GM21737 (cell line): ENCODE measurements at regions not wholly inside any gene's neighbourhood (a gene's known extent, or its start where the extent isn't known, plus 50 kb on each side); places are given as distances from the start of the nearest gene placed in this dataset.

ENCODE experiments used
- ATAC-seq: cut with Tn5 transposase; IDR thresholded peaks from one replicate; pipeline ENCODE4 v1.9.1; 2021; ENCODE audit warnings: mild to moderate bottlenecking, moderate library complexity; ENCODE audit not compliant: unreplicated experiment

DNA sequence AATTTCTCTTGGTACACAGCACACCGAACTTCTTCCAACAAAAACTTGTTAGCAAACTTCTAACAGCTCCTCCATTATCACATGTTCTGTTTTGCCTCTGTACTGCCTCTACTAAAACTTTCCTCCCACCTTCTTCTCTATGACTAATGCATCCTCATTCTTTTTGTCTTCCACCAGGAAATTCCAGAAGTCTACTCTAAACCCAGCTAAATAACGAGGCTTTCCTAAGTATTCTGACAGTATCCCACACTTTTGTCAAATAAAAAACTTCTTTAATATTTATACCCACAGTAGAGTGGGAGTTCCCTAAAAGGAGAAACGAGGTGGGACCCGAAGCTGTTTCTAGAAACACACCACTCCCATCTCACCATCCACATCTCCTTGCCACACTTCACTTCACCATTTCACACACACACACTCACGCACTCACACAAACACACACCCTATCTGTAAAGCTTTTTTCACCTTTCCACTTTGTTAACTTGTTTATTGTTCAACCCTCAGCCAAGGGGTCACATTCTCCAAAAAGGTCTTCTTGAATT lies 280.3 kb downstream of the ARAP2 start:
- ATAC-seq: no peak

DNA sequence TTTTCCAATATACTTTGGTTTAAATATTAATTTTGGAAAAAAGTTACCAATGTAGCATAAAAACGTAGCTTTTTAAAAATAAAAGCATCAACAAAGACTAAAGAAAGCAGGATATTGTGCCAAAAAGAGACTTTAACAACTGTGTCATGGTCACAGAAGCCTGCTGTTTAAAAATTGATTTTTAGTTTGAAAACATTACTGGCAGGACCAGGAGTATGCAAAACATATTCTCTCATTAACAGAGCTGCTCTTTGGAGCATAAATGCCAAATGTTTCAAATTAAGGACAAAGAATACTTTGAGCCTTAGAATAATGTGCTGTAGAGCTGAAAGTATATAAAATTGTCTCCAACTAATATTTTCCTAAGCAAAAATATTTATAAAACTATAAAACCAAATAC lies 279.0 kb downstream of the ARAP2 start:
- peak; percentile 66 for ATAC-seq

DNA sequence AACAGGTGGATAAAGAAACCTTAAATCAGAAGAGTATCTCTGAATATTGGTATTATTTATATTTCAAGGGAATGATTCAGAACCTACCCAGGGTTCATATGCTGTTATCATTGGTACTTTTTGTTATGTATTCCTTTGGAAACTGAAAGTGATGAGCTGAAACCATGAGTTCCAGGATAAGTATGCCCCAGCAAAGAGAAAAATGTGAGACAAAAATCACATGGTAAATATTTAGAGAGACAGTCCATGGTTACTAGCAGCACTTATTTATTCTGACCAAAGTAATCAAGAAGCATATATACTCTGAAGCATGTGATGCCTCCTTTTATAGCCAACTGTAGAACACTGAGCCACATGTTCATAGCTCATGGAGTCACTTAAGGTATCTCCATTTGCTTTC lies 277.7 kb downstream of the ARAP2 start:
- no peak for ATAC-seq

DNA sequence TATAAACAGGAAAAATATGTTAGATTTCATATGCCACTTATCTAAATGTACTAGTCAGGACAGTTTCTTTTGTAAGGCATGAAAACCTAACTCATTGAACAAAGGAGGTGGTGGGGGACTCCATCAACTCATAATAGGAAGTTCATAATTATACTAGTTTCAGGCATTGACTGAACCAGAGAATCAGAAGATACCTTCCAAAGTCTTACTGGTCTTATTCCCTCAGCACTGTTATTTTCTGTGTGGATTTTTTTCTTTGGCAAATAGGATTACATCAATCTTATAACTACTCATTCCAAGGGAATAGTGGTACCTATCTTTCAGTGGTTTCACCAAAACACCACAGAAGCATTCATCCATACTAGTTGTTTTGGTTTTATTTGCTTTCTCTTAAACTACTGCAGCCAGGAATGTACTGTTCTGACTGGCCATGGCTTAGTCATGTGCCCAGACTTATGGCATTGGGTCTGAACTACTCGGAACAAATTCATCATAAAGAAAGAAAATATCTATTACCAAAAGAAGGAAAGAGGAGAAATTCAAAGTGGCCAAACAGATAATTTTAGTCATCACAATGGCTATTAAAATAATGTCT lies 273.9 kb downstream of the ARAP2 start:
- ATAC-seq: peak; percentile 50

DNA sequence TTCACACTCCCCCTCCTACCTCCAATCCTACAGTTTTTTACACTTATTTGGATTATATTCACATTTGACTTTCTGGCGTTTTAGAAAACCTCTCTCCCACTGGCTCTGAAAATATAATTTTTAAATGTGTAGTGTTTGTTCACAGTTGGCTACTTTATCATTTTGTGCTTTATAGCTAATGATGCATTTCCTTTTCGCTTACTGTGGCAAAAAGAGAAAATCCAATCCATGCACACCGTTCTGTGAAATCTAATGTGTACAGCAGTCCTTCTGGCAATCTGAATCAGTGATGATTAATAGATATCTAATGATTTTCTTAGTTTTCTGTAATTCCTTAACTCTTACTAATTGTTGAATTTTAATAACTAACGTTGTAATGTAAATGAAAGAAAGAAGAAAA lies 271.5 kb downstream of the ARAP2 start:
- no peak for ATAC-seq

DNA sequence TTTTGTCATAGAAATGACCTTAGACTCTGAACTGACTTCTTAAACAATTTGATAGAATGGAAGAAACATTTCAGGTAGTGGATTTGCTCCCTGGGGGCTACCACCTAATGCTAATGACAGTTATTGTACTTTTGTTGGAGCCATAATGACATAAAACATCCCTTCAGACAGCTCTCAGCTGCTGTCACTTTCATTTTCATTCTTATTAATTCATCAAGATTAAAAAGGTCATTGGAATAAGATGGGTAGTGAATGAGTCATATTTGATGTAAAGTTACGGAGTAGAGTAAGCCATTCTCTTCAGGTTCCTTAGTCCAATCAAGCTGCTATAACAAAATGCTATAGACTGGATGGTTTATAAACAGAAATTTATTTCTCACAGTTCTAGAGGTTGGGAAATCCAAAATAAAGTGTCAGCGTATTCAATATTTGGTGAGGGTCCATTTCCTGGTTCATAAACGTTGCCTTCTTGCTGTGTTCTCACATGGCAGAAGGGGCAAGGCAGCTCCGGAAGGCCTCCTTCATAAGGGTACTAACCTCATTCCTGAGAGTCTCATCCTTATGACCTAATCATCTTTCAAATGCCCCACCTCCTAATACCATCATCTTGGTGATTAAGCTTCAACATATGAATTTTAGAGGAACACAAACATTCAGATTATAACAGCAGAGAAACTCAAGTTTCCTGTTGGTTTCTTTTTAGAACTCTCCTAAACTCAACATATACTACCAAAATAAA lies 268.5 kb downstream of the ARAP2 start:
- no peak for ATAC-seq

DNA sequence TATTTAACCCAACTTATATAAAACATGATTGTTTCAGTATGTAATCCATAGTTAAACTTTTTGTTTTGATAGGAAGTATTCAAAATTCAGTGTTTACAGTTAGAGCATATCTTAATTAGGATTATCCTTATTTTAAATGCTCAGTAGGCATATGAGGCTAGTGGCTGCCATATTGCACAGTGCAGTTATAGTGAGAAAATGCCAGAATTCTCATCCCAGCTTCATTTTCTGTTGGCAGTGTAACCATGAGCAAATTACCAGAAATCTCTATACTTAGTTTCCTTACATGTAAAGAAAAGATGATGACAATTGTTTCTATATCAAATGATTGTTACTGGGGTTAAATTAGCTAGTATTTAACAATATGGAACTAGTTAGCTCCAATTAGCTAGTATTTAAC lies 265.8 kb downstream of the ARAP2 start:
- ATAC-seq: no peak

DNA sequence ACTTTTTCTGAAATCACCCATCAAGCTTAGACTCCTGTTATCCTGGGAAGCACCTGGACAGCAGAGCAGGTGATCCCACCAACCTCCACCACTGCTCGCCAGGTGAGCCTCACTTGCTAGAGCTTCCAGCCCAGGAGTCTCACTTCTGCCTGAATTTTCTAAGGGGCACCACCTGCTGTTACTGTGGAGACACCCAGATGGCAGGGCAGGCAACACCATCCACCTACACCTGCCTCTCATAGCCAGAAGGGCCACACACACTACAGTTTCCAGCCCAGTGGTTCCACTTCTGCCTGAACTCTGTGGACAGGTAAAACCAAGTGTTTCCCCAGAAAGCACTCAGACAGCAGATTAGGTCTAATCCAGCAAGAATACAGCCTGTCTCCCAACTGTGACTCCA lies 262.0 kb downstream of the ARAP2 start:
- ATAC-seq: no peak

DNA sequence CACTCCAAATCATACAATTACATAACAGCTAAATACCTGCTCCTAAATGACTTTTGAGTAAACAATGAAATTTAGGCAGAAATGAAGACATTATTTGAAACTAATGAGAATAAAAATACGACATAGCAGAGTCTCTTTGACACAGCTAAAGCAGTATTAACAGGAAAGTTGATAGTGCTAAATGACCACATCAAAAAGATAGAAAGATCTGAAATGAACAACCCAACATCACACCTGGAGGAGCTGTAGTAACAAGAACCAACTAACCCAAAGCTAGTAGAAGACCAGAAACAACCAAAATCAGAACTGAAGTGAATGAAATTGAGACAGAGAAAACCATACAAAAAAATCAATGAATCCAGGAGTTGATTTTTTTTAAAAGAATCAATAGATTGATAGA lies 257.8 kb downstream of the ARAP2 start:
- ATAC-seq: no peak

DNA sequence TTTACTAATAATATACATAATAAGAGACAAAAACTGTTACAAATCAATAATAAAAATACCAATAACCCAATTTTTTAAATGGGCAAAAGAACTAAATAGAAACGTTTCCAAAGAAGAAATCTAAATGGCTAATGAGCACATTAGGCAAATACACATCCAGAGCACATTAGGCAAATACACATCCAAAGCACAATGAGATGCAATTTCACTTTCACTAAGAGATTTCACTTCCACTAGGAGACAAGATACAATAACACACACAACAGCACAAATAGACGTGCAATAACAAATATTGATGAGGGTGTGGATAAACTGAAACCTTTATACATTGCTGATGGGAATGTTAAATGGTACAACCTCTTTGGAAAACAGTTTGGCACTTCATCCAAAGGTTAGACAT lies 250.7 kb downstream of the ARAP2 start:
- no peak for ATAC-seq

DNA sequence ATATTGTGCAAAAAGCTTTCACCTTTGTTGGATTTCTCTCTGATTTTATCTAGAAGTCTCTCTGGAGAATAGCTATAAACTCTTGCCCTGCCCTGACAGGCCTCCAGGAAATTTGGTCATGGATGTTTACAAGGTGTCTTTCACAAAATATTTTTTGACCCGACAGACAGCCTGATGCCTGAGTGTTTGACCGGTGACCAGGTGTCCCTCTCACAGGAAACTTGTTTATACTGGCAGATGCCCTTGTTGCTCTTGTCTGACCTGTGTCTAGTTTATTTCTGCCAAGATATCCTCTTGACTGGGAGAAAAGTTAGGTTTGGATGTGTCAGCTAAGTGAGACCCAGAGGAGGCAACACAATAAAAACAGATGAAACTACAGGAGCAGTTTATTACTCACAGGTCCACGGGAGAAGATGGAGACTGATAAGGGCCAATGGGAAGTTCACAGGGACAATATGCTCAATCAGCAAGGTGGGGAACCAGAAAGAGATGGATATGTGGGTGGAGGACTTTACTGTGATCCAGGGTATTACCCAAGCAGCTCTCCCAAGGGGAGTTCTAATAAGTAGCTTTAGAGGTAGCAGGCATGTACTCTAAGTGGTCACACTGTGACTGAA lies 243.3 kb downstream of the ARAP2 start:
- no peak for ATAC-seq

DNA sequence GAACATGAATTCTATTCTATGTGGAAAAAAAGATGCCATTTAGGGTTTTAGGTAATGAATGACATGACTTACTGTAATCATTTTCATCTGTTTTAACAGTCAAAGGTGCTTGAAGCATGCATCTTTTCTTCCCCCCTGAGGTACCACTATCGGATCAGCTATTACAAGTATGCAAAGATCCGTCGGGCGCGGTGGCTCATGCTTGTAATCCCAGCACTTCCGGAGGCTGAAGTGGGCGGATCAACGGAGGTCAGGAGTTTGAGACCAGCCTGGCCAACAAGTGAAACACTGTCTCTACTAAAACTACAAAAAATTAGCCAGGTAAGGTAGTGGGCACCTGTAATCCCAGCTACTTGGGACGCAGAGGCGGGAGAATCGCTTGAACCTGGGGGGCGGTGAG lies 241.3 kb downstream of the ARAP2 start:
- no peak for ATAC-seq

DNA sequence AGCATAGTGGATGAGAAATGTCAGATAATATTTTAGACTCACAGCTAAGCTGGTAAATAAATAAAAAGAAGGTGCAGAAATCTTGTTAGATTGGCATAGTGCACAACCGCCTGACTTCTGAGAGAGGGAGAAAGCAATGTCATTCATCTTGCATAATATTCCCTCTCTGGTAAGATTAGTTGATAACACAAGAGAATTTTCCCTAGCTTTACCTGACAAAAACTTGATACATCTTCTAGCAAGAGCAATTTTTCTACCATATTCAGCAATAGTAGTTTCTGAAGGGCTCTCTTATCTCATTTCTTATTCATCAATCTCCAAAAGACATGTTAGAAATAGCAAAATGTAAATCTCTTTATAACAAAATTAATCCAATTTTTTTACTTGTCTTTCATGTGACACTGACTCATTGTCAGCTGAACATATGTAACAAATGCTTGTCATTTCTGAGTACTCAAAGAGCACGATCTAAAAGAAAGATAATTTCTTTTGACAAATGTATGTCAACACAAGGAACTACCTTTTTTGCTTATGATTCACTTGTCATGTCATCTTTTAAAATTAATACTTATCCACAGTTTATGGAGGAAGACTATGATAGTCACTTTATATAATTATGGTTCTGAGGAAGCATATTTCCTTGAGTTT lies 240.0 kb downstream of the ARAP2 start:
- no peak for ATAC-seq

DNA sequence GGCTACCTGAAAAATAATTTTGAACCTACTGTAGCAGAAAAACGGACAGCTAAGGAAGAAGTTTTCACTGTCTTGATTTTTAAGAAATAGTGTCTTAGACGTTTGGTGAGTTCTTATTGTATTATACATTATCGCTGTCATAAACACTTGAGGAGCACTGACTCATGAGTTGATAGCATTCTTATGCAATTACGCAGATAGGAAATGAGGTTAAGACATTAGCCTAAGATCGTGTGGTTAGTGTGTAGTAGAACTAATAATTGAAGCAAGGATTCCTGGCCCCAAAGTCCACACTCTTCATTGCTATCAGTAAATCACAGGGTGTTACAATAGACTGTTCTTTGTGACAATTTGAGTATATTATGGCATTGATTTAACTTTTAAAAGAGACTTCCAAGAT lies 238.1 kb downstream of the ARAP2 start:
- ATAC-seq: no peak

DNA sequence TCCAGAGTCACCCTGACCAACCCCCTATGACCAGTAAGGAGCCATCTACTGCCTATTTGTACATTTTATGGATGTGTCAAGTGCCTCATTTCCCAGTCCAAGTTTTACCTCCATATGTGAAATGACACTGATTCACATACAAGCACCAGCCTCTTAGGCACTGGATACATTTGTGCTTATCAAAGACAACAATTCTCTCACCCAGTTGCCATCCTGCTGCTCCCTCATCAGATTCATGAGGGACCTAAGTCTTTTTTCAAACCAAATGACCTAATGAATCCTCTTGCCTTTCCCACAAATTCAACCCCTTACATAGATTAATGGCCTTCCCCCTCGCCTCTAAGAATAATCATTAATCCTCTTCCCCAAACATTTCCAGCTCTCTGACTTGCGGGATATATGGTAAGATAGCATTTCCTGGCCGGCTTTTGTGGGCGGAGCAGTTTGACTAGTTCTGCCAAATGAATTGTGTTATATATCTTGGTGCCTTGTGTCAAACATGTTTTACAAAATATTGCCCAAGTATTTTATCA lies 233.9 kb downstream of the ARAP2 start:
- ATAC-seq: no peak

DNA sequence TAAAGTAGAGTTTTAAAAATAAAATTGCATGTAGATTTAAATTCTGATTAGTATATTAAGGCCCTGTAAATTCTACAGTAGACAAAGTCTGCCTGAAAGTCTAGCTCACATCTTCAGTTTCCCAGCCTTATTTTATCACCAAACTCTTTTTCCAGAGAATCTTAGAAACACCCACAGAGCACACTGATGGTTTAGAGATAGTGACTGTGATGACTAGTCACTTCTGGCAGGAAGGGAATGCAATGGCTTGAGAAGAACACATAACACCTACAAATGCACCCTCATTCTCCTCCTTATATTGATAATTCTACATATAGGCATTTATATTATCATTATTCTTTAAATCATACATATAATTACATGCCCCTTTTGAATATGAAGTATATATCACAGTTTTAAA lies 232.9 kb downstream of the ARAP2 start:
- no peak for ATAC-seq

DNA sequence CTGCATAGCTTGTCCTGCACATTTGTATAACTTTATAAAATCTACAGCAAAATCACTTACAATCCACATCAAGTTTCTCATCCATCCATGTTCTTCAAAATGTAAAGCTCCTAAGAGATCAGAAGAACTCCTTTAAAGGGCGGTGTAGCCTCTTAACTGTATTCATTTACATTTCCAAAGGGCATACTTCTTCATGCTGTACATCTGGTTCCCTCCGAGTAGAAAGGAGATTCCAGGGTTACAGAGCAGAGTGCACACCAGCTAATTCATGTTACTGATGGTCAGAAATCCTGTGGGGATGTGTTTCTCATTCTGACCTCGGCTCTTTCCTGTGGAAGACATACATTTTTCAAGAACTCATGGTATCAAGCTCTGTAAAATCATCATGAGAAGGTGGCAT lies 231.8 kb downstream of the ARAP2 start:
- ATAC-seq: no peak

DNA sequence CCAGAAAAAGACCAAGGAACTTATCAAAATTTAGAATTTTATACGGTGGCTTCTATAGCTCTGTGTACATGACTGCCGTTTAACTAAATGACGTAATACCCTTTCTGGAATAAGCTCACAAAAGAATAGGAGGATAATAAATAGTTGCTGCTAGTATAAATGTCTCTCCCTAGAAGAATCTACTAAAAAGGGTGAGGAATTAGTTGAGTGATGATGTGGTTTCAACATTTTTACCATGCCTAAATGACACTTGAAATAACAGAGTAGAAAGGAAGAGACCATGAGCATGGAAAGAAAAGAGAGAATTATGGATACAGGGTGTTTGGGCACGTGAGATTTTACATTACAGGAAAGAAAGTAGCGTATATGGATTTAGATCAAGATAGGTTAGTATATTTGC lies 231.1 kb downstream of the ARAP2 start:
- no peak for ATAC-seq
